Mesendoderm (in vitro differentiated cells): ENCODE measurements at regions not wholly inside any gene's neighbourhood (a gene's known extent, or its start where the extent isn't known, plus 50 kb on each side); places are given as distances from the start of the nearest gene placed in this dataset.

Source experiments
- DNase-seq: peaks from one replicate; pipeline ENCODE4 v3.0.0; 2013
- H2AK5ac ChIP-seq: 2 replicates; pipeline ENCODE4 v1.6.1; 2013; ENCODE audit warnings: low read length, inconsistent platforms
- H2BK120ac ChIP-seq: 2 replicates; pipeline ENCODE4 v1.6.1; 2013; ENCODE audit warnings: low read depth, mild to moderate bottlenecking, low read length, moderate library complexity, mixed read lengths
- H2BK15ac ChIP-seq: replicated peaks from 2 replicates; pipeline ENCODE4 v1.6.1; 2013; ENCODE audit warnings: low read depth, mild to moderate bottlenecking, moderate library complexity
- H2BK5ac ChIP-seq: 2 replicates; pipeline ENCODE4 v1.6.1; 2013; ENCODE audit warnings: low read length, inconsistent platforms
- H3K18ac ChIP-seq: 2 replicates; pipeline ENCODE4 v1.6.1; 2013; ENCODE audit warnings: mild to moderate bottlenecking, low read length, mixed read lengths
- H3K23ac ChIP-seq: one replicate; pipeline ENCODE4 v1.6.1; 2013; ENCODE audit warnings: low read length
- H3K27ac ChIP-seq: 2 replicates; pipeline ENCODE4 v1.5.1; 2013; ENCODE audit warnings: low read depth, mild to moderate bottlenecking, inconsistent platforms, low read length, moderate library complexity
- H3K27me3 ChIP-seq: 2 replicates; pipeline ENCODE4 v1.6.1; 2013; ENCODE audit warnings: low read length, control low read depth, mild to moderate bottlenecking, inconsistent platforms; ENCODE audit not compliant: insufficient read depth, poor library complexity
- H3K36me3 ChIP-seq: 2 replicates; pipeline ENCODE4 v1.6.1; 2013; ENCODE audit warnings: low read length, inconsistent platforms; ENCODE audit not compliant: control insufficient read depth, insufficient read depth
- H3K4ac ChIP-seq: one replicate; pipeline ENCODE4 v1.6.1; 2013; ENCODE audit warnings: low read depth, mild to moderate bottlenecking, low read length, moderate library complexity
- H3K4me1 ChIP-seq: 2 replicates; pipeline ENCODE4 v1.6.1; 2013; ENCODE audit warnings: low read depth, low read length, inconsistent platforms; ENCODE audit not compliant: control insufficient read depth
- H3K4me2 ChIP-seq: 2 replicates; pipeline ENCODE4 v1.6.1; 2013; ENCODE audit warnings: low read length
- H3K4me3 ChIP-seq: 2 replicates; pipeline ENCODE4 v1.5.1; 2013; ENCODE audit warnings: mild to moderate bottlenecking, low read length
- H3K56ac ChIP-seq: one replicate; pipeline ENCODE4 v1.6.1; 2013; ENCODE audit warnings: low read length
- H3K79me1 ChIP-seq: 2 replicates; pipeline ENCODE4 v1.6.1; 2013; ENCODE audit warnings: low read length, inconsistent platforms
- H3K79me2 ChIP-seq: 2 replicates; pipeline ENCODE4 v1.6.1; 2013; ENCODE audit warnings: mild to moderate bottlenecking, low read length; ENCODE audit not compliant: control insufficient read depth, insufficient read depth
- H3K9ac ChIP-seq: 2 replicates; pipeline ENCODE4 v1.6.1; 2013; ENCODE audit warnings: low read length, inconsistent platforms
- H4K5ac ChIP-seq: one replicate; pipeline ENCODE4 v1.6.1; 2013; ENCODE audit warnings: low read length
- H4K8ac ChIP-seq: one replicate; pipeline ENCODE4 v1.6.1; 2013; ENCODE audit warnings: low read depth, mild to moderate bottlenecking, control low read depth, low read length, moderate library complexity
- WGBS: extraction: QIAGEN DNeasy Blood & Tissue Kit; methylation state at CpG from one replicate; pipeline ENCODE4 v1.1.7; 2013; ENCODE audit warnings: low lambda C conversion rate, missing lambda C conversion rate; ENCODE audit not compliant: insufficient coverage; ENCODE audit errors: extremely low coverage; 5-methylcytosine and 5-hydroxymethylcytosine counted together

DNA sequence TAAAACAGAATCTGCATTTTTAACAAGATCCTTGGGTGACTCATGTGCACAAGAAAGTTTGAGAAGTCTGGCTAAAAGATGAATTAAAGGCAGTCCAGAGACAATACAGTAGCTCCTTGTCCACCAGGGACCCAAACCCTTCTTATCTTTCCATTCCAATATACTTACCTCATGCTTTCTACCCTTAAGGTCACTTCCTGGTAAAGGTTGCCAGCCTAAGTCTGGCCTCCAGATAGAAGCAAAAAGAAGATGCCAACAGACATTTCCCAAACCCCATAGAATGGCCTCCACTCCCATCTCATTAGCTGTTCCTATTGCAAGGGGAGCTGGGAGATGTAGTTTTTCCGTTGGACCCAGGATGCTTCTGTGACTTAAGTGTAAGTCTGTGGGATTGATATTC, 101.4 kb upstream of the XYLT1 start:
- H3K27ac ChIP-seq = no peak overlapping the region

DNA sequence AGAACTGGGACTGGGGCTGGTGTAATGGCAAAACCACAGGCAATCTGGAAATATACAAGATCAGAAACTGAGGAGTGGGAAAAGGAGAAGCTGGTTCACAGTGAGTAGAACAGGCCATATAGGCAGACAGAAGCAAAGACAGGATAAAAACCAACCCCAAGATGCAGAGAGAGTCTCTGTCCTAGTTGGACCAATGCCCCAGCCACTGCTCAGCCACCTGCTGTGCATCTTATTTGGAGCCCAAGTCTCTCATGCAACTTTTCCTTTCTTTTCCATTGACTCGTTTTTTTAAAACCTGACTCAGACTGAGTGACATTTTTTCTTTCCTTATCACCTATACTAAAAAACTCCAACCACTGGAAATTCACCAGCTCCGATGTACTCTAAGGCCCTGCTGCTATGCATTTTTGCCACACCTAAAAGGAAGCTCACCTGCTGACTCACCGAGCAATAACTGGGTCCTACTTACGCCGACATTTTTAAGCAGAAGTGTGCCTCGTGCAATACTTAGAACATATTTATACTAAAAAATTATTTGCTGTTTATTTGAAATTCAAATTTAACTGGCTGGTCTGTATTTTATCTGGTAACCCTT, 100.8 kb upstream of the XYLT1 start:
- H3K18ac ChIP-seq = no peak overlapping the region
- no peak overlapping the region for H3K23ac ChIP-seq
- no peak for DNase-seq
- no peak overlapping the region for H3K4me2 ChIP-seq
- no peak overlapping the region for H3K56ac ChIP-seq
- no peaks in the 10 kb centered on the region for H3K36me3 ChIP-seq
- H3K4me1 ChIP-seq = no peaks in the 10 kb centered on the region
- no peak overlapping the region for H2BK5ac ChIP-seq
- no peak overlapping the region for H3K4ac ChIP-seq
- no peak overlapping the region for H3K27ac ChIP-seq
- no peak overlapping the region for H2AK5ac ChIP-seq
- no peak overlapping the region for H4K5ac ChIP-seq
- no peaks in the 10 kb centered on the region for H3K79me1 ChIP-seq
- no peak overlapping the region for H2BK15ac ChIP-seq
- H3K9ac ChIP-seq = no peak overlapping the region
- H2BK120ac ChIP-seq = no peak overlapping the region
- no peaks in the 10 kb centered on the region for H3K27me3 ChIP-seq
- WGBS = no CpG with 5 or more reads among the region's 6 CpGs
- H3K79me2 ChIP-seq = no peaks in the 10 kb centered on the region
- H3K4me3 ChIP-seq = no peak overlapping the region
- no peak overlapping the region for H4K8ac ChIP-seq

More for the DNA sequence above, 101.4 kb upstream of the XYLT1 start:
- peak; percentile 29 for DNase-seq
- no peak overlapping the region for H3K56ac ChIP-seq
- H2BK15ac ChIP-seq = no peak overlapping the region
- H3K79me1 ChIP-seq = no peaks in the 10 kb centered on the region
- H3K27me3 ChIP-seq = no peaks in the 10 kb centered on the region
- no peaks in the 10 kb centered on the region for H3K79me2 ChIP-seq
- H3K36me3 ChIP-seq = no peaks in the 10 kb centered on the region
- no peak overlapping the region for H3K4ac ChIP-seq
- no peak overlapping the region for H2AK5ac ChIP-seq
- H4K5ac ChIP-seq = no peak overlapping the region
- H3K18ac ChIP-seq = no peak overlapping the region
- H3K4me1 ChIP-seq = no peaks in the 10 kb centered on the region
- no CpG with 5 or more reads among the region's 1 CpG for WGBS
- H3K23ac ChIP-seq = no peak overlapping the region
- H2BK5ac ChIP-seq = no peak overlapping the region
- no peak overlapping the region for H2BK120ac ChIP-seq
- H4K8ac ChIP-seq = no peak overlapping the region
- no peak overlapping the region for H3K4me3 ChIP-seq
- no peak overlapping the region for H3K4me2 ChIP-seq
- H3K9ac ChIP-seq = no peak overlapping the region

DNA sequence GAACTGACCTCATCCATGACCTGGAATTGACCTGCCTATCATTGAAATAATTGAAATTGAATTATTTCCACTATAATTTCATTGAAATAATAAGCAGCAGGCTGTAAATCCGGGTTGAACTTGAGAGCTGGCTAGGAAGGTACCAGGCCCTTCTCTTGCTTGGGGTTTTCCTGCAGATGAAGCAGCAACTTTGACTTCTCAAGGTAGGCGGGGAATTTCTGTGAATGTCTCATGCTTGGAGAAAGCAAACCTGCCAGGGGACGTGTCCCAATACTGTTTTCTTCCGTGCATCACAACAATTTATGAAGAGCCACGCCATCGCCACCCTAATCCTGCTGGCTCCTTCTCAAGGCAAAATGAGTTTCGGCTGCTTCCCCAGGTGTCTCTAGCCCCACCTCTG, 97.5 kb upstream of the XYLT1 start:
- no peak overlapping the region for H3K23ac ChIP-seq
- no peaks in the 10 kb centered on the region for H3K36me3 ChIP-seq
- H3K79me1 ChIP-seq = no peaks in the 10 kb centered on the region
- H3K4me3 ChIP-seq = no peak overlapping the region
- no peaks in the 10 kb centered on the region for H3K79me2 ChIP-seq
- H3K27me3 ChIP-seq = no peaks in the 10 kb centered on the region
- H2BK5ac ChIP-seq = no peak overlapping the region
- no peaks in the 10 kb centered on the region for H3K4me1 ChIP-seq
- no peak overlapping the region for H3K56ac ChIP-seq
- no peak overlapping the region for H2BK120ac ChIP-seq
- H3K18ac ChIP-seq = no peak overlapping the region
- no peak overlapping the region for H2BK15ac ChIP-seq
- no peak for DNase-seq
- H3K27ac ChIP-seq = no peak overlapping the region
- H2AK5ac ChIP-seq = no peak overlapping the region
- no peak overlapping the region for H3K4ac ChIP-seq
- H4K5ac ChIP-seq = no peak overlapping the region
- no peak overlapping the region for H3K4me2 ChIP-seq
- WGBS = no CpG with 5 or more reads among the region's 7 CpGs
- H3K9ac ChIP-seq = no peak overlapping the region
- no peak overlapping the region for H4K8ac ChIP-seq

DNA sequence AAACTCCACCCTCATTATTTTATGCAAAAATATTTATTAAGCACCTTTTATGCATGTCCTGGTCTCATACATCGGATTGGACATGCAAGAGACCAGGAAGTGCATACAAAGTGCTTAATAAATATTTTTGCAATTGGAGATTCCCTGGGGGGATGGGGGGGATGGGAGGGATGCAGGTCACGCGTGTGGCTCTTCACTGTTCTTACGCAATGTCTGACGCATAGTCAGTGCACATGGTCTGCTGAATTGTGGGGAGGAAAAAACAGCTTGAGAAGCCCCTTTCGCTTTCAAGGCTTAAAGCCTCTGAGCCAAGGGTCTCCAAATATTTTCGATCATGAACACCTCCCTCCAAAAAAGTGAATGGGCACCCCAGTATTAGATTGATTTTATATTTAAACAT, 96.7 kb upstream of the XYLT1 start:
- H3K4me1 ChIP-seq = no peaks in the 10 kb centered on the region
- no peak overlapping the region for H4K5ac ChIP-seq
- H2BK15ac ChIP-seq = no peak overlapping the region
- H4K8ac ChIP-seq = no peak overlapping the region
- no peak overlapping the region for H2AK5ac ChIP-seq
- no peaks in the 10 kb centered on the region for H3K79me2 ChIP-seq
- no peak overlapping the region for H3K18ac ChIP-seq
- no peak overlapping the region for H2BK120ac ChIP-seq
- no peak overlapping the region for H3K56ac ChIP-seq
- H3K79me1 ChIP-seq = no peaks in the 10 kb centered on the region
- H3K23ac ChIP-seq = no peak overlapping the region
- H3K4me3 ChIP-seq = no peak overlapping the region
- H3K36me3 ChIP-seq = no peaks in the 10 kb centered on the region
- no peak overlapping the region for H3K4me2 ChIP-seq
- no peaks in the 10 kb centered on the region for H3K27me3 ChIP-seq
- no CpG with 5 or more reads among the region's 7 CpGs for WGBS
- no peak overlapping the region for H3K9ac ChIP-seq
- no peak overlapping the region for H2BK5ac ChIP-seq
- H3K4ac ChIP-seq = no peak overlapping the region
- no peak for DNase-seq
- H3K27ac ChIP-seq = no peak overlapping the region

DNA sequence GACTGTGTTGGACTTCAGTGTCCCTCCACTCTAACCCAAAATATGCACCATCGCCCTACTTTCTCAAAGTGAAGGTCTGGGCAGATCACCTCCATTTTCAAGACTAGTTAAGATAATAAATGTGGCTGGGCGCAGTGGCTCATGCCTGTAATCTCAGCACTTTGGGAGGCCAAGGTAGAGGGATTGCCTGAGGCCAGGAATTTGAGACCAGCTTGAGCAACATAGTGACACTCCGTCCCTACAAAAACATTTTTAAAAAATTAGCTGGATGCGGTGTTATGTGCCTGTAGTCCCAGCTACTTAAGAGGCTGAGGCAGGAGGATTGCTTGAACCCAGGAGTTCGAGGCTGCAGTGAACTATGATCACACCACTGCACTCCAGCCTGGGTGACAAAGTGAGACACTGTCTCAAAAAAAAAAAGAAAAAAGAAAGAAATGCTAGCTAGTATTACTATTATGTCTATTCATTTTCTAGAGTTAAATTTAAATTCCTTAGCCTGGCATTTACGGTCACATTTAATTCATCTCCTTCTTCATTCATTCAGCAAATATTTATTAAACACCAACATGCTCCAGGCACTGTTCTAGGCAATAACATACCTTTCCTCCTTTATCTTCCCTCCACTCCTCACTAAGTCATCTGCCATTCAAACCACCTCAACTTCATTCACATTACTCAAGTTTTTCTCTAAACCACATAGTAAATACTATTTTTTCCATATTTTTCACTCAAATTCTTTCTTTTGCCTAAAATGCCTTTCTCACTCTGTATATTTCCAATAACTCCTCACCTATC, 96.1 kb upstream of the XYLT1 start:
- H3K79me1 ChIP-seq = no peaks in the 10 kb centered on the region
- no peak overlapping the region for H3K18ac ChIP-seq
- H3K56ac ChIP-seq = no peak overlapping the region
- no peak overlapping the region for H4K8ac ChIP-seq
- H3K23ac ChIP-seq = no peak overlapping the region
- no peaks in the 10 kb centered on the region for H3K4me1 ChIP-seq
- H3K4me3 ChIP-seq = no peak overlapping the region
- H3K27ac ChIP-seq = no peak overlapping the region
- no peak overlapping the region for H2AK5ac ChIP-seq
- H3K36me3 ChIP-seq = no peaks in the 10 kb centered on the region
- no peak overlapping the region for H3K4ac ChIP-seq
- no peaks in the 10 kb centered on the region for H3K79me2 ChIP-seq
- no peak overlapping the region for H3K4me2 ChIP-seq
- no peak overlapping the region for H3K9ac ChIP-seq
- H2BK5ac ChIP-seq = no peak overlapping the region
- H4K5ac ChIP-seq = no peak overlapping the region
- H2BK15ac ChIP-seq = no peak overlapping the region
- WGBS = no CpG with 5 or more reads among the region's 6 CpGs
- DNase-seq = no peak
- no peaks in the 10 kb centered on the region for H3K27me3 ChIP-seq
- no peak overlapping the region for H2BK120ac ChIP-seq
